HG02610 (cell line): ENCODE measurements at regions not wholly inside any gene's neighbourhood (a gene's known extent, or its start where the extent isn't known, plus 50 kb on each side); places are given as distances from the start of the nearest gene placed in this dataset.
"Not testable (repeated sequence)": the region's sequence is repeated elsewhere in the genome, so short reads cannot be mapped to it uniquely, and the experiment has no call there.

Experiments
- ATAC-seq: cut with Tn5 transposase; IDR thresholded peaks from one replicate; pipeline ENCODE4 v1.9.1; 2021; ENCODE audit warnings: mild to moderate bottlenecking, moderate library complexity; ENCODE audit not compliant: unreplicated experiment

DNA sequence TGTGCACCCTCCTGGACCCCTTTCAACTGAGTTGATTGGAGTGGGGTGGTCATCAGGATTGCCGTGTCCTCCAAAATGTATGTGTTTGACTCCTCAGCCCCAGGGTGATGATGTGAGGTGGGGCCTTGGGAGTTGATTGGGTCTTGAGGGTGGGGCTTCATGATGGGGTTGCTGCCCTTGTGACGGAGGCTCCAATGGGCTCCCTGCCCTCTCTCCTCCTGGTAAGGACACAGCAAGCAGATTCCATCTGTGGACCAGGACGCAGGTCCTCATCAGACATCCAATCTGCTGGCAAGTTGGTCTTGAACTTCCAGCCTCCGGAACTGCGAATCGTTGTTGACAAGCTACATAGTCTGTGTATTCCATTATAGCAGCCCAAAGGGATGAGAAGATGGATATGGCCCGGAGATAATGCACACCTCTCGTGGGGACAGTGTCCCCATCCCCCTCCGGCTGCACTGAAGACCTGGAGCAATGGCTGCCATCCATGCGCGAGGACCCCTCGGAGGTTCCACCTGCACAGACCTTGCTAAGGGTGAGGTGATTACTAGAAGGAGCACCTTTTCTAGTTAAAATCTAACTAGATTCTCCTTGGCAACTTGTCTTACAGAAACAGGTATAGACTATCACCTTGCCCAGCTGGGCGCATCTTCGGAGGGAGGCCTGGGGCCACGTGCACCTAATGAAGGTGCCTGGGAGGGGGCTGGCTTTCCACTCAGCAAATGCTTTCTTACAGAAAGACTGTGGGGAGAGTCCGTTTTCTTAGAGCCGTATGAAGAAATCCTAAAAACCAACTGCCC is 75.7 kb upstream of the IRX4 start:
- ATAC-seq, result no peak

DNA sequence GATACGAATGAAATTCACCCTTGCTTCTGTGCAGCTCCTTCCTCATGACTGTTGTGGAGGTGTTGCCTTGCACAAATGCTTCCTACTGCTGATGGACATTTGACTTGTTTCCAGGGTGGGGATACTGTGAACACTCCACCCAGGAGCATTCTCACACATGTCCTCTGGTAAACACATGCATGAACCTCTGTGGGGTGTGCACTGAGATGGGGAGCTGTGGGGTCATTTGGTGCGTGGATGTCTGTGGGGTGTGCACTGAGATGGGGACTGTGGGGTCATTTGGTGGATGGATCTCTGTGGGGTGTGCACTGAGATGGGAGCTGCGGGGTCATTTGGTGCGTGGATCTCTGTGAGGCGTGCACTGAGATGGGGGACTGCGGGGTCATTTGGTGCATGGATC is 72.9 kb upstream of the IRX4 start:
- ATAC-seq, result no peak

GRCh38 chr5:1953710-1954109 is 71.0 kb upstream of the IRX4 start:
- ATAC-seq, result not testable (repeated sequence)

DNA sequence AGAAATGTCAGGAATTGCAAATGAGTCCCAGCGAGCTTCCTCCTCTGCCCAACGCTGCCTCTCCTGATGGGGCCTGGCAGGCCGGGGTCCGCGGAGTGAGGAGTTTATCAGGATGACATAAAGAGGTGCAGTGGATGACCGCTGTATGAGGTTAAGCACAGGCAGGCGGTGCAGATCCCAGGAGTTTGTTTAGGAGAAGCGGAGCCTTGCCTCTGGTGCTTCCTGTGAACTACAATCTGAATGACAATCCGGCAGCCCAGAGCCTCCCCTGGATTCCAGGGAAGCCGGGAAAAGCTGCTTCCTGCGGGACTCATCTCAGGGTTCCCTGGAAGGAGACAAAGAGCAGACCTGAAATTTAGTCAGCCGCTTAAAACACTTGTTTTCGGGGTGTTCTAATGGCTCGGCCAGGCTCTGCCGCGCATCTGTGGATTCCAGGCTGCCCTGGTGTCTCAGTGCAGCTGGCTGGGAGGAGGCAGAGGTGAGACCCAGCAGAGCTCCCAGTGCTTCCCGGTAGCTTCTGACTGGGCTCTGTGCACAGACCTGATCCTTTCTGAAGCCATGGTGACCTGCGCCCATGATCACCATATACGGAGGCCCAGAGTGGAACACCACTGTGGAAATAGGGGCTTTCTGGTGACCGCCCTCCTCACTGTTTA is 69.8 kb upstream of the IRX4 start:
- ATAC-seq, result no peak

- ATAC-seq, result no peak
Observed at GRCh38 chr5:1952021-1952420, 69.3 kb upstream of the IRX4 start.

GRCh38 chr5:1951165-1951816 is 68.6 kb upstream of the IRX4 start:
- ATAC-seq, result no peak

GRCh38 chr5:1950708-1951103 is 68.0 kb upstream of the IRX4 start:
- no peak for ATAC-seq

DNA sequence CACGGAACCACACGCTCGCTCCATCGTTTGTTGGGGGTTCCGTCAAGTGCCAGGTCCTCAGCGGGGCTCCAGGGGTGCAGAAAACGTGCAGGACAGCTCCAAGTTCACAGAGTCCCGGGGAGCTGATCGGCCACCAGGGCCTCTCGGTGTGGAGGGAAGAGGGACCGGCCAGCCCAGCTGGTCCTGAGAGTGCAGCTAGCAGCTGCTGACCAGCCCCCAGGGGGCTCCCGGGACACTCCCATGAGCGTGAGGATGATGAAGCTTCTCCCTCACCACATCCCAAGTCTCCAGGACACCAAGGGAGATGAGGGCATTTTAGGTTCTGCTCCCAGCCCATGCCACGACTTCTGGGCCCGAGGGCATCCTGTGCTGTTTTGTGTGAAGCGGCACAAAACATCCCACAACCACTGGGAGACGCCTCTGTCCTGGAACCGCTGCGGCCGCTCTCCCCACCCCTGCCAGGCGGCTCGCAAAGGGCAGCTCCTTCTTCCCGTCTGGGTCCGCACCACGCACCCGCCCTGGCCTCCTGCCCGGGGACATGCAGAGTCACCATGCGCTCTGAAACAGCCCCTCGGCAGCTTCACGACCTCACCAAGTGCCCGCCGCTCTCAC is 67.5 kb upstream of the IRX4 start:
- no peak for ATAC-seq

DNA sequence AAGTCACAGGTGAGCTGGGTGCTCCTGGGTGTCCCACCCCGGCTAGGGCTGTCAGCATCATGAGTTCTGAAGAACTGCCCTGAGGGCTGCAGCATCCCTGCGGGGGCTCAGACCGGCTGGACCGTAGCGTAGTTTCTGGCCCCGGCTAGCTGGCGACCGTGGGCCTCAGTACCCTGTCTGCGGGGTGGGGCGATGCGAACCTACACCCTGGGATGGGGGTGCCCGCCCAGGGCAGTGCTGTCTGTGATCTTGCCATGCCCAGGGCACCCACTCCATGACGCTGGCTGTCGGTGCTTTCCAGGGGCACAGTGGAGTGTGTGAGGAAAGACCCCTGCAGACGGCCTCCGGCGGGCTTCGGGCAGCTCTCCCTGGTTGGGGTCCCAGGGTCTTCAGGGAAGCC is 66.5 kb upstream of the IRX4 start:
- ATAC-seq, result no peak

- ATAC-seq, result no peak
Observed at GRCh38 chr5:1948663-1949191, 66.0 kb upstream of the IRX4 start.

DNA sequence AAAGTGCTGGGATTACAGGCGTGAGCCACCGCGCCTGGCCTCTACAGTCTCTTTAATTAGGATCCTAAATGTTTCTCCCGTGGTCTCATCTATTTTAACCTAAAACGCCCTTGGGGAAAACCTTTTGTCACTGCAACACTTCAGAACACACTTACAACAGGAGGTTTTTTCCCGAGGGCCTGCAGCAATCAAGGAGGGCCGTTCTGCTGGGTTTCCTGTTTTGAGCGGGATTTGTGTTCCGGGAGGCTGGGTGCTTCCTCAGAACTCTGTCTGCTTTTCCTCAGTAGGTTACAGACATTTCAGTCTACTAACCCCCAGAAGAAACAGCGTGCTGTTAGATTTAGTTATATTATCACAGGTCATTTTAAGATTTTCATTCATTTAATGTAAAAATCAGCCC is 65.4 kb upstream of the IRX4 start:
- no peak for ATAC-seq

GRCh38 chr5:1946776-1947175 is 64.1 kb upstream of the IRX4 start:
- ATAC-seq, result no peak

GRCh38 chr5:1946122-1946677 is 63.5 kb upstream of the IRX4 start:
- no peak for ATAC-seq

DNA sequence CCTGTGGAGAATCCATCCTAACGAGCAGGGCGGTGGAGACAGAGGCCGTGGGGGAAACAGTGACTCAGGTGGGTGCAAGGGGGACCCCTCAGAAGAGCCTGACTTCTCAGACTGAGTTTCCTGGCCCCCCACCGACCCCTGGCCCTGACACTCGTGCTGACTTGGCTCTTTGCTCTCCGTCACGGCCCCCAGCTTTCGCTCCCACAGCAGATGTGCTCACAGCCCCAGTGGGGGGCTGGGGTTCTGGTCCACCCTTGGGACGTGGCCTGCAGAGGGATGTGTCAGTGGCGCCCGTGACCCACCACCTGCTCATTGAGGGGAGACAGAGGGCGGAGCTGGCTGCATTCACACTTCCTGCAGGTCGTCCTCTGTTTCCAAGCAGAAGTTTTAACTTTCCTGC is 62.9 kb upstream of the IRX4 start:
- no peak for ATAC-seq

- ATAC-seq, result no peak
Observed at GRCh38 chr5:1944408-1944807, 61.7 kb upstream of the IRX4 start.

DNA sequence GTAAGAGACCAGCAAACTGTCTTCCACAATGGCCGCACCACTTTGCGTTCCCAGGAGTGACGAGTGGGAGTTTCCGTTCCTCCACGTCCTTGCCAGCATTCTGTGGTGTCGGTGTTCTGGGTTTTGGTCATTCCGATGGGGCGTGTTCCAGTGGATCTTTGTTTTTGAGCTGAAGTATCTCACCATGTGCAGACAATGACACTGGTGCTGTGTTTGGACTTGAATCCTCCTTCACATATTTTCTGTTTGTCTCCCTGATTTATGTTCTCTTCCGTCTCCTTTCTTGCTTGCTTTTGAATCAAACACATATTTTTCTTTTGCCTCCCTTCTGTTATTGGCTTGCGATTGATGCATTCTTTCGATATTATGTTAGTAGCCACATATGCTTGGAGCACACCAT is 60.8 kb upstream of the IRX4 start:
- no peak for ATAC-seq

- no peak for ATAC-seq
Observed at GRCh38 chr5:1942630-1943029, 59.9 kb upstream of the IRX4 start.

- ATAC-seq, result no peak
Observed at GRCh38 chr5:1942158-1942557, 59.4 kb upstream of the IRX4 start.

DNA sequence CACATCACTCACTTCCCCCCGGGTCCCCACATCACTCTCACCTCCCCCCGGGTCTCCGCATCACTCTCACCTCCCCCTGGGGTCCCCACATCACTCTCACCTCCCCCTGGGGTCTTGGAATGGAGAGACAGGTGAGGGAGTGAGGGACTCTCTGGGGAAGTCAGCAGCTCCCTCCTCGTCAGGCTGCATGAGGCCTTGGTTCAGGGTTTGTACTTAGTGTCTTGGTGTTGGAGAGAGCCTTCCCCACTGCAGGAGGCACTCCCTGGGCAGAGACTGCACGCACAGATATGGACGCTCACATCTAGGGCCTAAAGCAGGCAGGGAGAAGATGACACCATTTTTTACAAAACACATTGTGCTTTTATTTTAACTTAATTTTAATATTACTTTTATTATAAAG is 56.5 kb upstream of the IRX4 start:
- ATAC-seq, result no peak

DNA sequence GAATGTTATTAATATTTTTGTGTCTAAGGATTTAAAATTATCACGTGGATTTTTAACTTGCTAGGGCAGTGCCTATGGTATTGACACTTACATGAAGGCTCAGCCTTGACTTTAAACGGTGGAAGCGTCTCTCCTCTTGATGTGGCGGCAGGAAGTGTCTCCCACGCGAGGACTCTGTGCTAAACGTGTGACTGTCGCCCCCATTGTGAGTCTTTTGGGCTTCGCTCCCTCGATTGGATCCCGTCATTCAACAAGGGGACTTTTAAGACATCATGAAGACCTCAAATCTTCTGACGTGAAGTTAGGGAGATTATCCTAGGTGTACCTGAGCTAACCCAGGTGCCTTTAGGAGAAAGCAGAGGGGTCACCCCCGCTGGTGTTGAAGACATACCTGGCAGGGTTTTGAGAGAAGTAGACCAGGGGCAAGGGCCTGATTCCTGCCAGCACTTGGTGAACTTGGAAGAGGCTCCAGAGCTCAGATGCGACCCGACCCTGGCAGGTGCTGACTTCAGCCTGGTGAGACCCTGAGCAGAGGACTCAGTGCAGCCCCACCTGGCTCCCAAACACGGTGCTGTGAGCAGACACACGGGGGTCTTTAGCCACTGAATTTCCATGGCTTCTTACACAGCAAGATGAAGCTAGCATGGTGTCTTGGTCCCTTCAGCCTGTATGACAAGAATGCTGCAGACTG is 55.7 kb upstream of the IRX4 start:
- no peak for ATAC-seq

GRCh38 chr5:1937590-1937989 is 54.9 kb upstream of the IRX4 start:
- ATAC-seq, result no peak
